Stomach smooth muscle (tissue), 2 donors: ENCODE measurements at regions not wholly inside any gene's neighbourhood (a gene's known extent, or its start where the extent isn't known, plus 50 kb on each side); places are given as distances from the start of the nearest gene placed in this dataset.

Source experiments
- H3K27ac ChIP-seq: one replicate; pipeline ENCODE4 v1.7.0; 2013; ENCODE audit warnings: mild to moderate bottlenecking, low read length, inconsistent platforms
- H3K27me3 ChIP-seq, 2 donors: one replicate each; pipeline ENCODE4 v1.7.0; 2013; ENCODE audit warnings: low read length in 2 of 2; ENCODE audit not compliant: insufficient read depth in 2 of 2, control insufficient read depth in 1 of 2
- H3K36me3 ChIP-seq, 2 donors: one replicate each; pipeline ENCODE4 v1.7.0; 2013; ENCODE audit warnings: low read length in 2 of 2; ENCODE audit not compliant: control insufficient read depth in 2 of 2, insufficient read depth in 2 of 2
- H3K4me1 ChIP-seq: one replicate; pipeline ENCODE4 v1.7.0; 2013; ENCODE audit warnings: low read length; ENCODE audit not compliant: control insufficient read depth, insufficient read depth
- H3K4me3 ChIP-seq, 2 donors: one replicate each; pipeline ENCODE4 v1.7.0; 2013; ENCODE audit warnings: low read length in 2 of 2
- H3K9ac ChIP-seq, 2 donors: one replicate each; pipeline ENCODE4 v1.7.0; 2013; ENCODE audit warnings: low read length in 2 of 2, mild to moderate bottlenecking in 1 of 2
- H3K9me3 ChIP-seq, 2 donors: one replicate each; pipeline ENCODE4 v1.7.0; 2013; ENCODE audit warnings: low read length in 2 of 2; ENCODE audit not compliant: control insufficient read depth in 2 of 2
- donor health status: healthy.
- donor health status: Pancreatic carcinoma.

DNA sequence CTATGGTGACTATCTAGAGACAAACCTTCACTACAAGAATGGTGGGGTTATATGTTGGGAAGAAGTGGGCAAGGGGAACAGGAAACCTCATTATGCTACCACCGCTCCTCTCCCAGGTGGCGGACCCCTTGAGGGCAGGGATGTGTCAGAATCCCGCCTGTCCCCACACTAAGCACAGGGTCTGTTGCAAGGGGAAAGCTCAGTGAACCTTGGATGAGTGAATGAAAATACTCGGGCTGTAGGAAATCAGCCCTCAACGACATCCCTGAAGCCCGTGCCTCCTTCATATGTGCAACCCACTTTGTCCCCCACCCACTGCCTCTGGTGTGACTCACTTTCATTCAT lies 68.2 kb upstream of the AMPD3 start:
- H3K4me3 ChIP-seq, result peak overlapping the region in 1 of 2 donors; percentile 44
- H3K36me3 ChIP-seq, result no peaks in the 10 kb centered on the region
- H3K27ac ChIP-seq, result peak overlapping the region; percentile 88
- no peaks in the 10 kb centered on the region for H3K9me3 ChIP-seq
- H3K9ac ChIP-seq, result no peak overlapping the region
- H3K27me3 ChIP-seq, result no peaks in the 10 kb centered on the region
- H3K4me1 ChIP-seq, result peaks cover 44% of the 10 kb centered on the region

GRCh38 chr11:10387206-10388083 lies 67.6 kb upstream of the AMPD3 start:
- no peaks in the 10 kb centered on the region for H3K9me3 ChIP-seq
- no peaks in the 10 kb centered on the region for H3K36me3 ChIP-seq
- peak overlapping the region; percentile 88 for H3K27ac ChIP-seq
- H3K4me3 ChIP-seq, result peak overlapping the region in 1 of 2 donors; percentile 47
- H3K9ac ChIP-seq, result peak overlapping the region in 1 of 2 donors; percentile 36
- no peaks in the 10 kb centered on the region for H3K27me3 ChIP-seq
- H3K4me1 ChIP-seq, result peaks cover 48% of the 10 kb centered on the region

GRCh38 chr11:10388101-10388500 lies 67.0 kb upstream of the AMPD3 start:
- Histone ChIP-seq H3K27ac (peak overlapping the region; percentile 88), H3K9me3 (no peaks in the 10 kb centered on the region), H3K9ac (peak overlapping the region in 1 of 2 donors; percentile 36), H3K4me3 (peak overlapping the region in 1 of 2 donors; percentile 47), H3K27me3 (no peaks in the 10 kb centered on the region), H3K4me1 (peaks cover 53% of the 10 kb centered on the region), H3K36me3 (no peaks in the 10 kb centered on the region)

GRCh38 chr11:10388574-10388973 lies 66.5 kb upstream of the AMPD3 start:
- Histone ChIP-seq H3K27me3 (no peaks in the 10 kb centered on the region), H3K27ac (peak overlapping the region; percentile 88), H3K9ac (no peak overlapping the region), H3K36me3 (no peaks in the 10 kb centered on the region), H3K9me3 (no peaks in the 10 kb centered on the region), H3K4me1 (peaks cover 57% of the 10 kb centered on the region), H3K4me3 (no peak overlapping the region)

- Histone ChIP-seq H3K4me3 (no peak overlapping the region), H3K36me3 (no peaks in the 10 kb centered on the region), H3K4me1 (peaks cover 67% of the 10 kb centered on the region), H3K9ac (no peak overlapping the region), H3K27me3 (no peaks in the 10 kb centered on the region), H3K27ac (no peak overlapping the region), H3K9me3 (no peaks in the 10 kb centered on the region)
These were observed 64.7 kb upstream of the AMPD3 start for GRCh38 chr11:10390375-10390774.

DNA sequence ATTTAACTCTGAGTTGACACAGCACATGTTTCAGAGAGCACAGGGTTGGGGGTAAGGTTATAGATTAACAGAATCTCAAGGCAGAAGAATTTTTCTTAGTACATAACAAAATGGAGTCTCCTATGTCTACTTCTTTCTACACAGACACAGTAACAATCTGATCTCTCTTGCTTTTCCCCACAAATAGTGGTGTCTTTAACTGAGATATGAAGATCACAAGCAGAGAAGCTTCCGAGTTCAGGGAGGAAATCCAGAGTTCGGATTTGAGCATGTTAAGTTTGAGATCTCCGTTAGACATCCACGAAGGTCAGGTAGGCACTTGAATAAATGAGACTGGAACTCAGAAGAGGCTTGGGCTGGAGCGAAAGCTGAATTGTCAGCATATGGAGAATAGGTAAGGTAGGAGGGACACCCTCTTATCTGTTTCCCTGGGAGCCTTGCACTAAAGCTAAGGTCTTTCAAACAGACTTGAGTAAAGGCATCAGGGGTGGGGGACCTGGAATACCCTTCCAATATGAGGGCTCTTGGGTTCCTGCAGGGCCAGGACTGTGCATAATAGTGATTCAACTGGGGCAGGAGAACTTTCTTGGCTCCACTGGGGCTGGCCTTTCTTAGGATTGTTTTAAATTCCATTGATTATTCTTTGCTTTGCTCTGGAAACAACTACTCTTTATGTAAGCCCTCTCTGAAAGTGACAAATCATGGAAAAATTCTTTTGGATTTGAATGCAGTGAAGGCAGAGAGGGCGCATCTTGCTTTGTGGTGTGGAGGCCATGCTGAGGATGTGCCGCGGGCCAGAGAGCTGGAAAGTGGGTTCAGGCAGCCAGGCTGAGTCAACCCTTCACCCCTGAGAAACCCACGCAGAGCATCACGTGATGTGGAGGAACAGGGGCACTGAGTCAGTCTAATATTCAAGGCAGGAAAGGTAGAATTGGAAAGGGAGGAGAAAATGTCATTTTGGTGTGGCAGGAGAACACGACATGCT lies 62.7 kb upstream of the AMPD3 start:
- Histone ChIP-seq H3K27ac (peak overlapping the region; percentile 58), H3K27me3 (no peaks in the 10 kb centered on the region), H3K36me3 (no peaks in the 10 kb centered on the region), H3K9ac (no peak overlapping the region), H3K9me3 (no peaks in the 10 kb centered on the region), H3K4me1 (peaks cover 50% of the 10 kb centered on the region), H3K4me3 (no peak overlapping the region)

- peaks cover 34% of the 10 kb centered on the region for H3K4me1 ChIP-seq
- no peaks in the 10 kb centered on the region for H3K27me3 ChIP-seq
- no peak overlapping the region for H3K4me3 ChIP-seq
- H3K36me3 ChIP-seq, result no peaks in the 10 kb centered on the region
- H3K9me3 ChIP-seq, result no peaks in the 10 kb centered on the region
- H3K9ac ChIP-seq, result no peak overlapping the region
- no peak overlapping the region for H3K27ac ChIP-seq
These were observed 60.6 kb upstream of the AMPD3 start for GRCh38 chr11:10394229-10395101.

DNA sequence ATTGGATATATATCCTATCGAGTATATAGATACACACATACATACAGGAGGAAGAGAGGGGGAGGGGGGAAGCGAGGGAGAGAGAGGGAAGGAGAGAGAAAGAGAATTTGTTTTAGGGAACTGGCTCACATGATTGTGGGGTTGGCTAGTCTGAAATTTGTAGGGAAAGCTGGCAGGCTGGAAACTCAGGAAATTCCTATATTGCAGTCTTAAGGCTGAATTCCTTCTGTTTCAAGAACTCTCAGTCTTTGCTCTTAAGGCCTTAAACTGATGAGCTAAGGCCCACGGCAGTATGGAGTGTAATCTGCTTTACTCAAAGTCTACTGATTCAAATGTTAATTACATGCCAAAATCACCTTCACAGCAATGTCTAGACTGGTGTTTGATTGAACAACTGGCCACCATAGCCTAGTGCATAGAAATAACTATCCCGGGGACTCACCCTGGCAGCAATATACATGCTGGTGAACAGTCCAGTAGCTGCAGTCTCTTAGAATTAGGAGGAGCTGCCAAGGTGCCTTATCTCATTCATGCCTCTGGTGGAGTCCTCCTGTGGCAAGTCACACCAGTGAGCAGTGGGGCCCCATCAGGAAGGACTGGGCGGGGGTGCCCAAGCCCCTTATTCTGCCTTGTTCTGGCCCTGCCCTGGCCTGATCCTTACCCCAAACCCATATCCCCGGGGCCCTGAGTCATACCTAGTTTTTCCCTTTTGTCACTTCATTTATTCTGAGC lies 59.7 kb upstream of the AMPD3 start:
- Histone ChIP-seq H3K36me3 (no peaks in the 10 kb centered on the region), H3K9ac (no peak overlapping the region), H3K4me3 (no peak overlapping the region), H3K4me1 (peaks cover 28% of the 10 kb centered on the region), H3K27ac (no peak overlapping the region), H3K9me3 (no peaks in the 10 kb centered on the region), H3K27me3 (no peaks in the 10 kb centered on the region)

- peaks cover 29% of the 10 kb centered on the region for H3K4me1 ChIP-seq
- H3K9me3 ChIP-seq, result no peaks in the 10 kb centered on the region
- no peaks in the 10 kb centered on the region for H3K36me3 ChIP-seq
- no peak overlapping the region for H3K4me3 ChIP-seq
- H3K9ac ChIP-seq, result no peak overlapping the region
- H3K27me3 ChIP-seq, result no peaks in the 10 kb centered on the region
- H3K27ac ChIP-seq, result no peak overlapping the region
These were observed 58.3 kb upstream of the AMPD3 start for GRCh38 chr11:10396771-10397170.
